B cell (primary cell): ENCODE measurements at regions not wholly inside any gene's neighbourhood (a gene's known extent, or its start where the extent isn't known, plus 50 kb on each side); places are given as distances from the start of the nearest gene placed in this dataset.

Experiments
- ATAC-seq: fragments of 200-7000 bp; cut with Tn5 transposase; one replicate; pipeline ENCODE4 v1.10.0; 2021; ENCODE audit warnings: low read depth, mild to moderate bottlenecking, moderate number of reproducible peaks, moderate library complexity
- CTCF ChIA-PET: fragments of 350-600 bp; sonication (Branson Sonifier 250); formaldehyde crosslinking; loops from one replicate; lab custom pipeline; 2021; ENCODE audit warnings: antibody characterized with exemption, inconsistent platforms; lab: Charles Lee
- POLR2A ChIA-PET: fragments of 350-600 bp; sonication (Branson Sonifier 250); formaldehyde crosslinking; loops from one replicate; lab custom pipeline; 2021; ENCODE audit warnings: antibody characterized with exemption; lab: Charles Lee
- DNase-seq: peaks from one replicate; pipeline ENCODE4 v3.0.0; 2013
- H2AFZ ChIP-seq: 2 replicates; pipeline ENCODE4 v1.6.1; 2012; ENCODE audit warnings: mild to moderate bottlenecking, low read depth, low read length; ENCODE audit not compliant: insufficient read depth, poor library complexity, severe bottlenecking
- H3K27ac ChIP-seq, 2 donors: 1 replicate in 1 of 2; 2 replicates in 1 of 2; pipeline ENCODE4 v1.5.1; 2012 to 2013; ENCODE audit warnings: low read length in 2 of 2, mild to moderate bottlenecking in 2 of 2, moderate library complexity in 1 of 2
- H3K27me3 ChIP-seq, 4 experiments: fragments of 200-600 bp in 1 of 4; sonication (generic) in 1 of 4; replicated peaks in 1 of 4; 1 replicate in 2 of 4; 2 replicates in 2 of 4; pipeline versions ENCODE4 v1.6.1 to v1.7.0; 2013 to 2016; ENCODE audit warnings: low read length in 3 of 4, mild to moderate bottlenecking in 2 of 4, mixed read lengths in 1 of 4, moderate library complexity in 1 of 4; ENCODE audit not compliant: insufficient read depth in 4 of 4, control insufficient read depth in 3 of 4; ENCODE audit errors: control extremely low read depth in 1 of 4
- H3K36me3 ChIP-seq, 2 experiments: replicated peaks in 1 of 2; 1 replicate in 1 of 2; 2 replicates in 1 of 2; pipeline versions ENCODE4 v1.6.1 to v1.7.1; 2013; ENCODE audit warnings: low read length in 1 of 2; ENCODE audit not compliant: insufficient read depth in 2 of 2, control insufficient read depth in 1 of 2; ENCODE audit errors: control extremely low read depth in 1 of 2, extremely low read depth in 1 of 2
- H3K4me1 ChIP-seq, 2 donors: fragments of 200-600 bp in 1 of 2; sonication (generic) in 1 of 2; 1 replicate in 1 of 2; 2 replicates in 1 of 2; pipeline versions ENCODE4 v1.5.1 to v1.6.1; 2013 to 2017; ENCODE audit warnings: low read length in 2 of 2; ENCODE audit not compliant: control insufficient read depth in 2 of 2, insufficient read depth in 2 of 2
- H3K4me2 ChIP-seq: replicated peaks from 2 replicates; pipeline ENCODE3; 2012; ENCODE audit warnings: mild to moderate bottlenecking, low read depth, low read length; ENCODE audit not compliant: poor library complexity, severe bottlenecking
- H3K4me3 ChIP-seq, 5 experiments: fragments of 200-600 bp in 1 of 5; sonication (generic) in 1 of 5; 1 replicate in 3 of 5; 2 replicates in 2 of 5; pipeline versions ENCODE4 v1.5.1 to v1.7.0; 2011 to 2016; ENCODE audit warnings: low read length in 4 of 5, mild to moderate bottlenecking in 4 of 5, low read depth in 2 of 5, control low read depth in 1 of 5, moderate library complexity in 1 of 5; ENCODE audit not compliant: insufficient read depth in 1 of 5; ENCODE audit errors: control extremely low read depth in 1 of 5, extremely low read depth in 1 of 5
- H3K79me2 ChIP-seq: fragments of 200-600 bp; sonication (generic); one replicate; pipeline ENCODE4 v1.6.0; 2016; ENCODE audit warnings: low read length; ENCODE audit not compliant: control insufficient read depth, insufficient read depth
- H3K9ac ChIP-seq: fragments of 200-600 bp; sonication (generic); 2 replicates; pipeline ENCODE4 v1.6.1; 2017; ENCODE audit warnings: mild to moderate bottlenecking, low read length, moderate library complexity
- H3K9me3 ChIP-seq, 3 donors: one replicate each; pipeline versions ENCODE4 v1.6.1 to v1.7.1; 2013; ENCODE audit warnings: low read length in 2 of 3; ENCODE audit not compliant: control insufficient read depth in 2 of 3, insufficient read depth in 1 of 3; ENCODE audit errors: control extremely low read depth in 1 of 3
- H4K20me1 ChIP-seq: 2 replicates; pipeline ENCODE4 v1.6.0; 2012; ENCODE audit warnings: mild to moderate bottlenecking, low read length; ENCODE audit not compliant: insufficient read depth, control insufficient read depth, poor library complexity, severe bottlenecking
- H3K27ac Mint-ChIP-seq: one replicate; pipeline ENCODE4 v1.8.0; 2021; ENCODE audit warnings: mixed read lengths
- H3K27me3 Mint-ChIP-seq: one replicate; pipeline ENCODE4 v1.8.0; 2021; ENCODE audit warnings: mixed read lengths
- H3K4me1 Mint-ChIP-seq: one replicate; pipeline ENCODE4 v1.8.0; 2021; ENCODE audit warnings: mixed read lengths
- H3K4me3 Mint-ChIP-seq: one replicate; pipeline ENCODE4 v1.8.0; 2021; ENCODE audit warnings: mixed read lengths
- H3K9me3 Mint-ChIP-seq: one replicate; pipeline ENCODE4 v1.8.0; 2022; ENCODE audit warnings: mixed read lengths; ENCODE audit not compliant: insufficient read depth
- CTCF ChIP-seq: fragments of 200-600 bp; IDR thresholded peaks from one replicate; pipeline ENCODE4 v1.8.0; 2022; ENCODE audit warnings: antibody characterized with exemption, mild to moderate bottlenecking
- EZH2 ChIP-seq: IDR thresholded peaks from 2 replicates; pipeline ENCODE4 v1.6.1; 2012; ENCODE audit warnings: borderline replicate concordance, low read depth, mild to moderate bottlenecking, moderate library complexity, low read length; ENCODE audit not compliant: insufficient read depth, poor library complexity, severe bottlenecking
- WGBS: methylation state at CpG from one replicate; pipeline ENCODE4 v1.1.5; 2013; ENCODE audit warnings: missing lambda C conversion rate; ENCODE audit not compliant: insufficient coverage; 5-methylcytosine and 5-hydroxymethylcytosine counted together
- intact Hi-C: fragments of 100-400 bp; cut with micrococcal nuclease; formaldehyde crosslinking; loops from one replicate; pipeline ENCODE4 v1.10.0; 2022

- no peak for ATAC-seq
- H3K36me3 ChIP-seq, result no peaks in the 10 kb centered on the region
- Mint-ChIP-seq H3K27me3 (no peaks in the 10 kb centered on the region), H3K4me1 (peaks cover 10% of the 10 kb centered on the region), H3K4me3 (no peak overlapping the region), H3K9me3 (no peaks in the 10 kb centered on the region), H3K27ac (no peak overlapping the region)
- 90% methylated on average over 9 of the region's 9 CpGs for WGBS
- intact Hi-C loops, result no loop called here
- H3K4me2 ChIP-seq, result no peak overlapping the region
- no peak for TF ChIP-seq EZH2
- CTCF ChIA-PET, result no interaction called here
- no peak overlapping the region for H3K4me3 ChIP-seq
- no peaks in the 10 kb centered on the region for H3K79me2 ChIP-seq
- no peak overlapping the region for H3K9ac ChIP-seq
- POLR2A ChIA-PET, result no interaction called here
- H3K27me3 ChIP-seq, result no peaks in the 10 kb centered on the region
- DNase-seq, result no peak
- H2AFZ ChIP-seq, result no peak overlapping the region
- no peak overlapping the region for H3K27ac ChIP-seq
- peaks cover 8 to 13% of the 10 kb centered on the region in 2 donors for H3K4me1 ChIP-seq
- peaks cover 0 to 4% (median 0%) of the 10 kb centered on the region in 3 donors for H3K9me3 ChIP-seq
- no peaks in the 10 kb centered on the region for H4K20me1 ChIP-seq
Observed at GRCh38 chr9:31320494-31320893, 1063.9 kb upstream of the ACO1 start.

GRCh38 chr9:31321256-31321655 is 1063.2 kb upstream of the ACO1 start:
- Histone ChIP-seq H4K20me1 (no peaks in the 10 kb centered on the region), H3K27ac (no peak overlapping the region), H3K4me2 (no peak overlapping the region), H3K9ac (no peak overlapping the region), H3K4me1 (peaks cover 8 to 13% of the 10 kb centered on the region in 2 donors), H3K36me3 (no peaks in the 10 kb centered on the region), H3K79me2 (no peaks in the 10 kb centered on the region), H3K4me3 (no peak overlapping the region), H3K27me3 (no peaks in the 10 kb centered on the region), H2AFZ (no peak overlapping the region), H3K9me3 (peaks cover 0 to 4% (median 0%) of the 10 kb centered on the region in 3 donors)
- WGBS, result 91% methylated on average over 6 of the region's 6 CpGs
- Mint-ChIP-seq H3K4me1 (peaks cover 10% of the 10 kb centered on the region), H3K9me3 (no peaks in the 10 kb centered on the region), H3K27me3 (no peaks in the 10 kb centered on the region), H3K27ac (no peak overlapping the region), H3K4me3 (no peak overlapping the region)
- ChIA-PET CTCF (no interaction called here), POLR2A (no interaction called here)
- no peak for ATAC-seq
- DNase-seq, result no peak
- no peak for TF ChIP-seq CTCF
- intact Hi-C loops, result no loop called here
